HEK293 (cell line): ENCODE measurements at regions not wholly inside any gene's neighbourhood (a gene's known extent, or its start where the extent isn't known, plus 50 kb on each side); places are given as distances from the start of the nearest gene placed in this dataset.

ENCODE experiments used
- CTCF ChIP-seq: fragments of 450-650 bp; formaldehyde crosslinking; IDR thresholded peaks from 2 replicates; pipeline ENCODE4 v1.5.1; 2016; ENCODE audit warnings: missing biosample characterization, missing genetic modification characterization
- REPIN1 ChIP-seq: fragments of 450-650 bp; formaldehyde crosslinking; IDR thresholded peaks from 2 replicates; pipeline ENCODE4 v1.5.1; 2017; ENCODE audit warnings: missing biosample characterization, missing genetic modification characterization, low read depth
- ZNF843 ChIP-seq: fragments of 450-650 bp; formaldehyde crosslinking; IDR thresholded peaks from 2 replicates; pipeline ENCODE4 v1.5.1; 2016; ENCODE audit warnings: missing biosample characterization, missing genetic modification characterization

DNA sequence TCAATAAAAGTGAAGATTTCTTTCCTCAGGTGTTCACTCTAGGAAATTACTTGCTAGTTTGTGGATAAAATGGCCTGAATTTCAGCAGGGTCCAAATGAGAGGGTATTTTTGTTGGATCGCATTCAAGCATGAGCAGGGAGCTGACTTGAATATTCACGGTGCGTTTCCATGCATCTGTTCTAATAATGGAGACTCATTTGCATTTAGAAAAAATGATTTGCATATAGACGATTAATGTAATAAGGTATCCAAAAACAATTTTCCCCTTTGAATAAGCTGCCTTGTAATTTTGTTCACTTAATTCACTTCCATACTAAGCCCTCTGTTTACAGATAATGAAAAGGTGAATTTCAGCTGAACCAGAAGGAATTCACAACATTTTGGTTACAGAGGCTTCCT lies 130.9 kb upstream of the AJAP1 start:
- TF ChIP-seq CTCF (tag by site-specific recombination) (no peak), ZNF843 (no peak), REPIN1 (no peak)
